Colonic mucosa (tissue), 4 donors: ENCODE measurements at regions not wholly inside any gene's neighbourhood (a gene's known extent, or its start where the extent isn't known, plus 50 kb on each side); places are given as distances from the start of the nearest gene placed in this dataset.

ENCODE experiments used
- DNase-seq: peaks from one replicate; pipeline ENCODE4 v3.0.0-alpha.2; 2020
- H3K27ac ChIP-seq: fragments of 200-600 bp; one replicate; pipeline ENCODE4 v1.8.0; 2021
- H3K27me3 ChIP-seq: fragments of 200-600 bp; one replicate; pipeline ENCODE4 v1.8.0; 2021
- H3K36me3 ChIP-seq: fragments of 200-600 bp; one replicate; pipeline ENCODE4 v1.8.0; 2021
- H3K4me1 ChIP-seq: fragments of 200-600 bp; one replicate; pipeline ENCODE4 v1.8.0; 2021; ENCODE audit warnings: mild to moderate bottlenecking
- H3K4me3 ChIP-seq: fragments of 200-600 bp; one replicate; pipeline ENCODE4 v1.8.0; 2021
- H3K9ac ChIP-seq, 2 donors: one replicate each; pipeline ENCODE4 v1.7.0; 2013; ENCODE audit warnings: control low read depth in 2 of 2, low read depth in 2 of 2, low read length in 2 of 2
- H3K9me3 ChIP-seq: fragments of 200-600 bp; one replicate; pipeline ENCODE4 v1.8.0; 2021
- CTCF ChIP-seq: fragments of 200-600 bp; IDR thresholded peaks from one replicate; pipeline ENCODE4 v1.8.0; 2022; ENCODE audit warnings: antibody characterized with exemption, mild to moderate bottlenecking
- intact Hi-C: fragments of 100-400 bp; cut with DNase I; formaldehyde crosslinking; loops from one replicate; pipeline ENCODE4 v1.14.1; 2022
- donor health status: healthy.
- donor health status: DM: no; HTN: no; CAD: no.
- donor health status: DM: no; HTN: no; CAD: no.

GRCh38 chr5:92951746-92952145, 629.3 kb downstream of the NR2F1-AS1 start:
- Histone ChIP-seq H3K4me3 (no peak overlapping the region), H3K9me3 (no peaks in the 10 kb centered on the region), H3K27me3 (no peaks in the 10 kb centered on the region), H3K4me1 (no peaks in the 10 kb centered on the region), H3K27ac (no peak overlapping the region), H3K36me3 (no peaks in the 10 kb centered on the region), H3K9ac (no peak overlapping the region)
- no peak for DNase-seq
- intact Hi-C loops: no loop called here
- TF ChIP-seq CTCF: no peak

- Histone ChIP-seq H3K9me3 (no peaks in the 10 kb centered on the region), H3K36me3 (no peaks in the 10 kb centered on the region), H3K4me3 (no peak overlapping the region), H3K4me1 (no peaks in the 10 kb centered on the region), H3K9ac (no peak overlapping the region), H3K27me3 (no peaks in the 10 kb centered on the region), H3K27ac (no peak overlapping the region)
- intact Hi-C loops: no loop called here
- no peak for DNase-seq
- TF ChIP-seq CTCF: no peak
Measured at GRCh38 chr5:92946546-92946945, 634.5 kb downstream of the NR2F1-AS1 start.

GRCh38 chr5:92945605-92946097, 635.4 kb downstream of the NR2F1-AS1 start:
- TF ChIP-seq CTCF: no peak
- no peaks in the 10 kb centered on the region for H3K4me1 ChIP-seq
- H3K4me3 ChIP-seq: no peak overlapping the region
- no peaks in the 10 kb centered on the region for H3K36me3 ChIP-seq
- intact Hi-C loops: no loop called here
- H3K9ac ChIP-seq: no peak overlapping the region
- no peak overlapping the region for H3K27ac ChIP-seq
- H3K27me3 ChIP-seq: no peaks in the 10 kb centered on the region
- no peak for DNase-seq
- no peaks in the 10 kb centered on the region for H3K9me3 ChIP-seq

GRCh38 chr5:92944903-92945604, 636.0 kb downstream of the NR2F1-AS1 start:
- TF ChIP-seq CTCF: no peak
- Histone ChIP-seq H3K27me3 (no peaks in the 10 kb centered on the region), H3K36me3 (no peaks in the 10 kb centered on the region), H3K9me3 (no peaks in the 10 kb centered on the region), H3K4me3 (no peak overlapping the region), H3K4me1 (no peaks in the 10 kb centered on the region), H3K9ac (no peak overlapping the region), H3K27ac (no peak overlapping the region)
- intact Hi-C loops: no loop called here
- DNase-seq: no peak

GRCh38 chr5:92944337-92944736, 636.7 kb downstream of the NR2F1-AS1 start:
- DNase-seq: no peak
- no peak for TF ChIP-seq CTCF
- no peak overlapping the region for H3K27ac ChIP-seq
- H3K4me3 ChIP-seq: no peak overlapping the region
- H3K9me3 ChIP-seq: no peaks in the 10 kb centered on the region
- H3K36me3 ChIP-seq: no peaks in the 10 kb centered on the region
- no peaks in the 10 kb centered on the region for H3K4me1 ChIP-seq
- no peaks in the 10 kb centered on the region for H3K27me3 ChIP-seq
- intact Hi-C loops: no loop called here
- no peak overlapping the region for H3K9ac ChIP-seq
